NCI-H2081 (cell line): ENCODE measurements at regions not wholly inside any gene's neighbourhood (a gene's known extent, or its start where the extent isn't known, plus 50 kb on each side); places are given as distances from the start of the nearest gene placed in this dataset.
"Not testable (repeated sequence)": the region's sequence is repeated elsewhere in the genome, so short reads cannot be mapped to it uniquely, and the experiment has no call there.

Source experiments
- DNase-seq, 2 experiments: peaks; one replicate each; lab custom pipeline; 2025; lab: John Stamatoyannopoulos, UW

DNA sequence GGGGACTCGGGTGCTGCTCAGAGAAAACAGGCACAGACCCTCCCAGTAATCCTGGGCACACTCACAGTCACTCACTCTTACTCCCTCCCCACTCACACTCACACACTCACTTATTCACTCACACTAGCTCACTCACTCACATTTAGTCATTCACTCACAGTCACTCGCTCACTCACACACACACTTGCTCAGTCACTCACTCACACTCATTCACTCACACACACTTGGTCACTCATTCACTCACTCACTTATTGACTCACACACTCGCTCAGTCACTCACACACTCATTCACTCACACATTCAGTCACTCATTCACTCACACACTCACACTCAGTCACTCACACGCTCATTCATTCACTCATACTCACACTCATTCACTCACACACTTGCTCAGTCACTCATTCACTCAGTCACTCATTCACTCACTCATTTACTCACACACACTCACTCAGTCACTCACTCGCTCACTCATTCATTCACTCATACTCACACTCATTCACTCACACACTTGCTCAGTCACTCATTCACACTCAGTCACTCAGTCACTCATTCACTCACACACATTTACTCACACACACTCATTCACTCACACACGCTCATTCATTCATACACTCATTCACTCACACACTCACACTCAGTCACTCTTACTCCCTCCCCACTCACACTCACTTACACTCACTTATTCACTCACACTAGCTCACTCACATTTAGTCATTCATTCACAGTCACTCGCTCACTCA lies 164.2 kb upstream of the C1orf174 start:
- no peak for DNase-seq

DNA sequence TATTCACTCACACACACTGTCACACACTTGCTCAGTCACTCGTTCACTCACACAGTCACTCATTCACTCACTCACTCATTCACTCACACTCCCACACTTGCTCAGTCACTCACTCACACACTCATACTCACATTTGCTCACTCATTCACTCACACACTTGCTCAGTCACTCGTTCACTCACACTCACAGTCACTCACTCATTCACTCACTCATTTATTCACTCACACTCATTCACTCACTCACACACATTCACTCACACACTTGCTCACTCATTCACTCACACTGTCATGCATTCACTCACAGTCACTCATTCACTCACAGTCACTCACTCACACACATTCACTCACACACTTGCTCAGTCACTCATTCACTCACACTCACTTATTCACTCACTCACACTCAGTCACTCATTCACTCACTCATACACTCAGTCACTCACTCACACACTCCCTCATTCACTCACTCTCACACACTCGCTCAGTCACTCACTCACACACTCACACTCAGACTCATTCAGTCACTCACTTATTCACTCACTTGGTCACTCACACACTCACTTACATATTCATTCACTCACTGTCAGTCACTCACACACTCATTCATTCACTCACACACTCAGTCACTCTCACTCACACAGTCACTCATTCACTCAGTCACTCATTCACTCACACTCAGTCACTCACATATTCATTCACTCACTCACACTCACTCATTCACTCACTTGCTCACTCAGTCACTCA lies 167.0 kb upstream of the C1orf174 start:
- no peak for DNase-seq

DNA sequence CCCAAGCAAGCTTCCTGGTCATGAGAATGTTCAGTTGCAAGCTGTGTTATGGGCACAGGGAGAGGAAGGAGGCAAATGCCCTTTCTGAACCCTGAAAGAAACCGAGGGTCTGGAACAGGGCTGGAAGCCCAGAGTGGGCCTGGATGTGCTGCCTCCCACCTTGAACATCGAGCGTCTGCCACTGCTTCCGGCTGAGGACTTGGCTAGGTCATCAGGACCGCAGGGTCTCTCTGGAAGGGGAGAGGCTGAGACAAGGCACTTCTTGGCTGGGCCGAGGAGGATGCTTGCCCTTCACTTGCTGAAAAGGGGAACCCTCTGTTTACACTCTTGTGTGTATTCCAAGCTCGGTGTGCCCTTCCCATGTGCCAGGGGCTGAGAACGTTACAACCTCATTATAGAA lies 168.0 kb upstream of the C1orf174 start:
- DNase-seq: no peak

DNA sequence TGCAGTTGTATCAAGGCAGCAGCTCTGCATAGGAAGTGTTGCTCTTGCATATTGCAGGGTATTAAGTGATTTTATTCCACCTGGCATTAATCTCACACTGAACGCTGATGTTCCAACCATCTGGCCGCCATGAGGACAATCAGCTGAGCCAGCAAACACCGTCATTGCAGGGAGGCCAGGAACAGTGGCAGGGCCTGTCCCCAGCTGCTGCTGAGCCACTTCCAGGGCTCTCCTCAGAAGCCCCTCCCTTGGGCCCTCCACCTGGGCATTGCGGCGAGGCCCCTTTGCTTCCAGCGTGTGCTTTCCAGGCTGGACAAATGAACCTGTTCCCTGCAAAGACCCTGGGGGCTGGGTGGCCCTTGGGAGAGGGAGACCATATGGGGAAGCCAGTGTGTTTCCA lies 171.6 kb upstream of the C1orf174 start:
- no peak for DNase-seq

DNA sequence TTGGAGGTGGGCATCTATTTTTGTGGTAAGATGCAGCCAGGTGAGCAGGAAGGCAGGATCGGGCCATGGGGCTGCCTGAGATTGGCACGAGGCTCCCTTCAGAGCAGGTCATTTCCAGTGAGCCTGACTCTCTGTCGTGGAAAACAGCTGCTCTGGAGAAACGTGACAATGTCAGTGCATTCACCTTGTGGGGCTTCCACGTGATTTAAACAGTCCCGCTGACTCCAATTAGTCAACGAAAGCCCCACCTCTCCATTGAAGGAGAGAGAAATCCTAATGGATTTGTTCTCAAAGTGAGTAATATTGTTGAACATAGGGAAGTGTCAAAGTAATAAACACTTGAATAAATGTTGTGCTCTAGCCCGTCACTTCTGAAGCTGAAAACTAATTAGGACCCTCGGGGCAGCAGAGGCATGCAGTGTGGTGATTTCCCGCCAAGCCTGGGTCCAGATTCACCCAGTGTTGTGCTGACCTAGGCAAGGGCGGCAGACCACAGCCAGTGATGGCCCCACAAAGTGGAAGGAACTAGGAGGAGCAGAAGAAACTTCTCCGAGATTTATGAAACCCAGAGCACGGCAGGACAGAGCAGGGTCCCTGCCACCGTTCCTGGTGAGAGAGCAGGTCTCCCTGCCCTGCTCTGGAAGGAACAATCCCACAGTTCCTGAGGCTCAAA lies 172.5 kb upstream of the C1orf174 start:
- DNase-seq: no peak

DNA sequence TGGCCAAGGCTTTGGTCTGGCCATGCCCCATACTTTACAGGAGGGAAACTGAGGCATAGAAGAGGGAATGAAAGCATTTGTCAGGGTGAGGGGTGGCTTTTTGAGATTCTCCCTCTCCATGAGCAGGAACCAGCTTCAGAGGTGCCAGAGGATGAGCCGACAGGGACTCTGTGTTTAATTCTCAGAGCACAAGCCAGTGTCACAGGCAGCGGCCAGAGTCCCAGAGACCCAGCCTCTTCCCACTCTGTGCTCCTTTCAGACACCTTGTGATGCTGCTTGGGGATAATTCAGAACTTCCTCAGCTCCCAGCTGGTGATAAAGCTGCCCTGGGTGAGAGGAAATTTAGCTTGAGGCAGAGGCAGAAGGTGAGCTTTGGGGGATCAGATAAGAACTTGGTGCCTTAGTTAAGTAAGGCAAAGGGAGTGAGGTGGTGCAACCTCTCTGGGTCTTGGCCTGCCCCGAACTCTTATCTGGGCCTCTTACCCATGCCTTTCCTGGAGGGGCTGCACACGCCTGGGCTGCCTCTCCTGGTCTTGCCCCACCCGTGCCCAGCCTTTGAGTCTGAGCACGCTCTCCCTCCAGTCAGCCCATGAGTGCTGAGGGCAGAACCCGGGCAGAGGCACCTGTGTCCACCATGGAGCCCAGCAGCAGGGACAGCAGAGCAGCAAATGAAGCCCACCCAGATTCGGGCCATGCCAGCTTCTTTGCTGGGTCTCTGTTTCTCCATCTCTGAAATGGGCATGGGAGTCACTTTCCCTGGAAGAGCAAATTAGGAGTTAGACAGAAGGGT lies 175.6 kb upstream of the C1orf174 start:
- no peak for DNase-seq

DNA sequence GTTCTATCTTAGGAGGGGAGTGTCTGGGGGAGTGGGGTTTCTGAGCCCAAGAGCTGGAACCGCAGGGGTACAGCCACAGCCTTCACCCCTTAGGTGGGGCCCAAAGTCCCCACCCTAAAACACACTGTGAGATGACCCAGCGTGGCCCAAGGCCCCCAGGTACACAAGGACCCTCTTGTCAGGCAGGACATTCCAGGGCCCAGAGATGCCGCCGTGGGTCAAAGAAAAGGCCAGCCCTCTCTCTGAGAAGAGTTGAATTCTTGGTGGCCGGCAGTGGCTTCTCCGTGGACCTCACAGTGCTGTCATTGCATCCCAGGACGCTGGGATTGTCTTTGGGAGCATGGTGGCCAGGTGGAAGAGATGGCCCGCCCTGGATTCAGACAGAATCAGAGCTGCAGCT lies 176.3 kb upstream of the C1orf174 start:
- no peak for DNase-seq

DNA sequence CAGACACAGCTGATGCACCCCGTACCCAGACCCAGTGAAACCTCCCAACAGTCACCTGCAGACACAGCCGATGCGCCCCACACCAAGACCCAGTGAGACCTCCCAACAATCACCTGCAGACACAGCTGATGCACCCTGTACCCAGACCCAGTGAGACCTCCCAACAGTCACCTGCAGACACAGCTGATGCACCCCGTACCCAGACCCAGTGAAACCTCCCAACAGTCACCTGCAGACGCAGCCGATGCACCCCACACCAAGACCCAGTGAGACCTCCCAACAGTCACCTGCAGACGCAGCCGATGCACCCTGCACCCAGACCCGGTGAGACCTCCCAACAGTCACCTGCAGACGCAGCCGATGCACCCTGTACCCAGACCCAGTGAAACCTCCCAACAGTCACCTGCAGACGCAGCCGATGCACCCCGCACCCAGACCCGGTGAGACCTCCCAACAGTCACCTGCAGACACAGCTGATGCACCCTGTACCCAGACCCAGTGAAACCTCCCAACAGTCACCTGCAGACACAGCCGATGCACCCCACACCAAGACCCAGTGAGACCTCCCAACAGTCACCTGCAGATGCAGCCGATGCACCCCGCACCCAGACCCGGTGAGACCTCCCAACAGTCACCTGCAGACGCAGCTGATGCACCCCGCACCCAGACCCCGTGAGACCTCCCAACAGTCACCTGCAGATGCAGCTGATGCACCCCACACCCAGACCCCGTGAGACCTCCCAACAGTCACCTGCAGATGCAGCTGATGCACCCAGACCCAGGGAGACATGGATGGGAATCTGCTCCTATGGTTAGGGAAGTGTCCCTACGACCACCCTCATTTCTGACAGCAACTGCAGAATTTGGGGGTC lies 178.3 kb upstream of the C1orf174 start:
- DNase-seq: not testable (repeated sequence)

DNA sequence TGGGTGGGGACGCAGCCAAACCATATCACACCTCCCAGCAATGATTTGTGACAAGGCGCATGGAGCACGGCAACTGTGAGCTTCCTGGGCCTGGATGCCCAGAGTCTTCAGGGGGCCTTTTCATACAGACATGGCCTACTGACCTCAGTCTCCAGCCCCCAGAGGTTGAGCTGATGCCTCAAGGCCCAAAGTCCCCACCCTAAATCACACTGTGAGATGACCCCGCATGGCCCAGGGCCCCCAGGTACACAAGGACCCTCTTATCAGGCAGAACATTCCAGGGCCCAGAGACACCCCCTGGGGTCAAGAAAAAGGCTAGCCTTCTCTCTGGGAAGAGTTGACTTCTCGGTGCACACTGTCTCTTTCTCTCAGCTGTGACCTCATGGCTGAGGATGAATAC lies 179.7 kb upstream of the C1orf174 start:
- no peak for DNase-seq

DNA sequence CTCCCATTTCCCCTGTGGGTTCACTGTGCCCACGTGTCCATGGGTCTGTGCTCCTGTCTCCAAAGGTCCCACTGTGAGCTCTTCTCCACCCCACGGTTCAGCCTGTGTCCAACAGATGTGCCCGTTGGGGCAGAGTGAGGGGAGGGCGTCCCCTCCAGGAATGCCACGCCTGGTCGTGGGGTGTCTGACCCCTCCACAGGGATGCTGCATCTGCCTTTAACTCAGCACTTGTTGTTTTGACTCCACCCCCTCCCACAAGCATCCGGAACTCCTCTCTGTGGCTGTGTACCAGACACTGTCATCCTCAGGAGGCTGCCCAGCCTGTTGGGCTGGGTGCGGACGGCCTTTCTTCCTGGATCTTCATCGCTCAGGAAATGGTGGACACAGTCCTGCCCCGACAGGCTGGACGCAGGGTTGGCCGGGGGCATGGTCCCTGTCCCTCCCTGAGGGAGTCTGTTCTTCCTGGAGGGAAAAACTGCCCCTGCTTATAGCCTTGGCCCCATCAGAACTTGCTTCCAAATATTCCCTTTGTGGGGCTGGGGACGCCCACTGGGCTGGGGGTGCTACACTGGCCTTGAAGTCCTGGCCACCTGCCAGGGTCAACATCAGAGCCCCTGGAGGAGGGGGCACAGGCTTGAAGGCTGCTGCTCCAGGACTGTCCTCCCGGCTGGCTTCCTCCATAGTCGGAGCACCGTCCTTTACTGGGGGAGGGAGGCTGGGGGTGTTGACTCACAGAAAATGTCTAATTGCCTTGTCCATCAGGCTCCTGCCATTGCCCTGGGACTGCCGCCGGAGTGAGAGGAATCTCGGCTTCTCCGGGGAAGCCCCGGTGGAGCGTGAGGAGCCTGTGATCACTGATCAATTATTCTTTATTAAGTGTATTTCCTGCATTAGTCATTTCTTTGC lies 182.0 kb upstream of the C1orf174 start:
- DNase-seq: no peak

DNA sequence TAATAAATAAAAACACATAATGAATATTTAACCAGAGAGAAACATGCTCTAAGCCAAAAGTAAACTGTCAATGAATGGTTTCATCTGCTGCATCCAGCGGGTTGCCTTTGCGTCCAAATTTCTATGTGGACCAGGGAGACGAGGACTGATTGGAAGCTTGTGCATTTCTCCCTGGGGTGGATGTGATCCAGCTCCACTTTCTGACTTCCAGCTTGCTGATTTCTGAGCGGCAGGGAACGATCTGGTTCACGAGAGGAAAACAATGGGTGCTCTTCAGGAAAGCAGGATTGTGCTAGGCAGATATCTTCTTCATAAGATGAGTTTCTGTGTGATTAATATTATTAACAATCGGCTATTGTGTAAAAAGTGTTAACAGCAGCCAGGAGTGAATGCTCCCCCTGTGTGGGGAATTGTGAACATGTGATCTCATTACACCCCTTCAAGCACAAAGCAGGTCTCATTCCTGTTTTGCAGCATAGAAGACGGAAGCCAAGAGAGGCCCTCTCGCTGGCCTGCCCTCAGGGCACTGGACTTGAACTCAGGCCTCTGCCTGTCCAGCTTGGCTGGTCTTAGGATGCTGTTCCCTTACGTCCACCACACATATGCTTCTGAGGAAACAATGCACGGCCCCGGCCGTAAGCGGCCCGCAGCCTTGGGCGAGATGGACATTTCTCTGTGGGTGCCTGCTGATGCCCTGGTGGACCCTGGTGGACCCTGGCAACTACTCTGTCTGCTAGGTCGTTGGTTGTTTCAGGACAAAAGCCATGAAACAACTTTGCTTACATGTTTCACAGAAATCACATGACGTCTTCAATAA lies 183.4 kb upstream of the C1orf174 start:
- DNase-seq: no peak

DNA sequence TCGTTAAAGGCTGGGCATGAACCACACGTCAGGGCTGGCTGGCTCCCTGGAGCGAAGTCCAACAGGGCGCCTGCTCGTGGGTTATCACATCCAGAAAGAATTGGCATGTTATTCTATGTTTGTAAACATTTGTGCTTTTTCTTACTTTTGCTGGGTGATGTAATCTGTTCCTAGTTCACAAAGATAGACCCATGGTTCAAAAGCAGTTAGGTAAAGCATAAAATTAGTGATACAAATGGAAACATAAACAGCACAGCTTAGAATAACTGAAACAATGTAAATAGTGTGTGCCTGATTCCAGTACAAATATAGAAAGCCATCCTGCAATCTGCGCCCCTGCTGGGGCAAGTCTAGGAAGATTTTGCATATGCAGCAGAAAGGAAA lies 184.0 kb upstream of the C1orf174 start:
- no peak for DNase-seq

DNA sequence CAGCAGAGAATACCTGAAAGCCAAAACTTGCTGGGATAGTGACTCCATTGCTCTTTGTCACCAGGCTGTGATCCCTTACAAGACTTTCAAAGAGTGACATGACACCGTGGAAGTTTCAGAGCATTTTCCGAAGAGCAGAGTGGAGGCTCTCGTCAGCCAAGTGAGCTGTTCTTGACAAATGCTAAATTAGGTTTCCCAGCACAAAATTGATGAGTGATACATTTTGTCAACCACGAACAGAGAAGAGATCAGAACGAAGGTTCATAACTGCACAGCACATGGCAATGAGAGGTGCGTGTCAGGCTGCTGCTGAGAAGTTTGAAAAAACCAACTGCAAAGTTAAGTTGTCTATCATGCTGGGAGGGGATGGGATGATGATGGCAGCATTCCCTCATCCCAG lies 184.4 kb upstream of the C1orf174 start:
- DNase-seq: no peak

DNA sequence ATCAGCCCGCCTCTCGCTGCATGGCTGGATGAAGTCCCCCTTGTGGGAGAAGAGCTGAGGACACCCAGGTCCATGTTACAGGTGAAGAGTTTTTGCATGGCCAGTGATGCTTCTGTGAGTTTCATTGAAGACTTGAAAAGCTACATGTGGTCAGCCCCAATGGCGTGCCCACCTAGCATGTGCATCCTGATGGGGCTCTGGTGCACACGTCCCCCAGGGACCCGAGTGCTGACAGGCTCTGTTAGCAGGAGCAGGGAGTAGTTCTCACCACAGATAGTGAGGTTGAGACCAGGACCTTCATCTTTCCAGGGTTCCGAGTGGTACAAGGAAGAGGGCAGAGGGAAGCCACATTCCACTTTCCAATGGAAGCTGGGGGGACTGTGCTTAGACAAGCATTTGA lies 184.8 kb upstream of the C1orf174 start:
- no peak for DNase-seq

DNA sequence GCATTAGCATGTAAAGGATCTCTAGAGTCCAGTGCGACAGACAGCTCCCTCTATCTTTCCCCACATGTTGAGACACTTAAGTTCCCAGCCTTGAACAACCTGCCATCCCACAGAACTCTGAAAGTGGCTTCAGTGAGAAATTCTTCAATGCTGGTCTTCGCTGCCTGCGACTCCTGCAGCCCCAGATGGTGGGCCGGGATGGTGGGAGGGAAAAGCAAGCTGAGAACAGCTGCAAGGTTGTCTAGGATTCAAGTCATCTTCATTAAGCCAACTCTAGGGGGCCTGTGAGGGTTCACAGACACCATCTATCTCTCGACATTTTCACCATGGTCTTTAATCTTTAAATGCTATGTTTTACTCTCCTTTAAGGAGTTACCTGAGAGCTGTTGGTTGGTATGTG lies 185.5 kb upstream of the C1orf174 start:
- no peak for DNase-seq

DNA sequence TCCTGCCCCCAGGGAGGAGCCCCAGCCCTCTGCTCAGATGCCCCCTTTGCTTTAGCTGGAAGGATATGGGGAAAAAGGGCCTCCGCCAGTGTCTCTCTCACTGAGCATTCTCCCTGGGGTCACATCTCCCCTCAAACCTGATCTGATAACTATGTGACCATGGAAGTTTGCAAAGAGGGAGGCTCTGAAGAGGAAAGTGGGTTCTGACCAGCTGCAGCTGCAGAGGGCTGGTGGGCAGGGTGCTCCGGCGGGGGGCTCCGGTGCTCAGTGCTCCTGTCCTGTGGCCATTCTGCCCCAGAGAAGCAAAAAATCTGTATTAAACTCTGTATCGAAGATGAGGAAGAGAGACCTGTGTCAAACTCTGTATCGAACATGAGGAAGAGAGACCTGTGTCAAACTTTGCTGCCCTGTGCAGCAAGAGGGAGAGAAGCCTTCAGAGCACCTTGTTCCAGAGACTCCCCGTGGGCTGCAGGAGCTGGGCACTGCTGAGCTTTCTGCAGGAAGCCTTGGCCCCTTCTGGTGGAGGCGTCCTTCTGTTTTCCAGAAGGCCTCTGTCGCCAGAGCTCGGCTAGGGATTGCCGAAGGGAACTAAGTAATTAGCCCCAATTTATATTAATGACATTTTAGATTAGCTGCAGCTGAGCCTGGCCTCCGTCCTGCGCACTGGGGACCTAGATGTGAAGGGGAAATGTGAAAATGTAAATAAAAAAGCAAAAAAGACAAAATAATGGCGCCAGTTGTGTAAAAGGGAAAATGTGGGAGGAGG lies 186.2 kb upstream of the C1orf174 start:
- no peak for DNase-seq

DNA sequence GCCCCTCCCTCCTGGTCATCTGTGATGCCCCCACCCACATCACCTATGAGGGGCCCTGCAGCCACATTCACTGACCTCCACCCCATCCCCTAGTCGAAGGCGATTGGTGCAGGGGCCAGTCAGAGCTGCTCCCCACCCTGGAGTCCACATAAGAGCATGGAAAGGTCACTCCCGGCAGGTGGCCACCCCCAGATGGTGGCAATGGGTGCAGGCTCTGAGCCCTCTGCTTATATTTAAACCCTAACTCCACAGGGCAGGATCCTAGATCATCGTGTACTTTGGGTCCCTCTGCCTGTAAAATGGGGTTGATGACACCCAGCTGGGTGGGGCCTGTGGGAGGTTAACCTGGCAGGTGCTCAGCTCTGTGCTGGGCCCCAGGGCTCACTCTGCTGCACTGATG lies 186.8 kb upstream of the C1orf174 start:
- DNase-seq: no peak

DNA sequence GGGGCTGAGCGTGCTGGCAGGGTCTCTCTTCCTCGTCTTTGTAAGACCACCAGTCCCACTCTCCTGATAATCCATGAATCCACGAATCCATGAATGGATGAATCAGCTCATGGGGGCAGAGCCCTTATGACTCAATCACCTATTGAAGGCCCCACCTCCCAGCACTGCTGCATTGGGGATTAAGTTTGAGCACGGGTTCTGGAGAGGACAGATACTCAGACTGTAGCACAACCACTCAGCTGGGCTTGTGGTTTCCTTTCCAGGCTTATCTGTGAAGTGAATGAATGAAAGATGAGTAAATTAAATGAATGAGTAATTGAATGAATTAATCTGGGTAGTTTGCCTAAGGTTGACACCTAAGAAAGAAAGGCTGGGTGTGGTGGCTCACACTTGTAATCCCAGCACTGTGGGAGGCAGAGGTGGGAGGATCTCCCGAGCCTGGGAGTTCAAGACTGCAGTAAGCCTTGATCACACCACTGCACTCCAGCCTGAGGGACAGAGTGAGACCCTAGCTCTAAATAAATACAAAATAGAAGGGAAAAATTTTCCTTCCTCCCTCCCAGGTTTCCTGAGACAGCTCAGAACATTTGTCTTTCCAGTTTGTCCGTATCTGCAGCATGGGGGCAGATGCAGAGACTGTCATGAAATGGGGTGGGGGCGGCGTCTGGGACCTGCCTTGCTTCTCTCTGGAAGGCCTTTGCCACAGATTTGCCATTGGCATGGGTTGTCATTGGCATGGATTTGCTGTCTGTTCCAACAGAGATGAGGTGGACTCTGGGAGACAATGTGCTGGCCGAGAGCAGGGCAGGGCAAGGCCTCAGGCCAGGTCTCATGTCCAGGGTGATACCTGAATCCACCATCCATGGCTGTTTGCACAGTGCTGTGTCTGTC lies 187.7 kb upstream of the C1orf174 start:
- DNase-seq: no peak
